Keratinocyte (primary cell): ENCODE measurements at regions not wholly inside any gene's neighbourhood (a gene's known extent, or its start where the extent isn't known, plus 50 kb on each side); places are given as distances from the start of the nearest gene placed in this dataset.

Source experiments
- DNase-seq: peaks from one replicate; pipeline ENCODE4 v3.0.0-alpha.2; 2011; ENCODE audit warnings: low read depth, missing footprints, low spot score
- FAIRE-seq: peaks from 2 replicates; lab custom pipeline; 2011; peaks lifted over from hg19 to GRCh38; lab: Jason Lieb, UNC
- H2AFZ ChIP-seq: 2 replicates; pipeline ENCODE4 v1.6.0; 2012; ENCODE audit warnings: low read length, control low read depth, inconsistent platforms; ENCODE audit not compliant: control insufficient read depth
- H3K27ac ChIP-seq: 2 replicates; pipeline ENCODE4 v1.5.1; 2011; ENCODE audit warnings: low read length; ENCODE audit not compliant: control insufficient read depth, insufficient read depth
- H3K27me3 ChIP-seq: 3 replicates; pipeline ENCODE4 v1.6.0; 2011; ENCODE audit warnings: low read length; ENCODE audit not compliant: control insufficient read depth, insufficient read depth; ENCODE audit errors: extremely low read depth
- H3K36me3 ChIP-seq, 2 experiments: 2 replicates in 1 of 2; 3 replicates in 1 of 2; pipeline ENCODE4 v1.5.1; 2011; ENCODE audit warnings: low read length in 2 of 2, mild to moderate bottlenecking in 1 of 2; ENCODE audit not compliant: control insufficient read depth in 2 of 2, insufficient read depth in 2 of 2; ENCODE audit errors: extremely low read depth in 1 of 2
- H3K4me1 ChIP-seq: 3 replicates; pipeline ENCODE4 v1.5.1; 2011; ENCODE audit warnings: low read length; ENCODE audit not compliant: control insufficient read depth, insufficient read depth; ENCODE audit errors: extremely low read depth
- H3K4me2 ChIP-seq: 3 replicates; pipeline ENCODE4 v1.6.0; 2011; ENCODE audit warnings: low read depth, low read length; ENCODE audit not compliant: control insufficient read depth, insufficient read depth; ENCODE audit errors: extremely low read depth
- H3K4me3 ChIP-seq, 3 experiments: fragments of 200-600 bp in 1 of 3; sonication (generic) in 1 of 3; 2 replicates in 2 of 3; 3 replicates in 1 of 3; pipeline ENCODE4 v1.5.1; 2011 to 2016; ENCODE audit warnings: low read length in 3 of 3, mild to moderate bottlenecking in 3 of 3, control low read depth in 2 of 3, inconsistent platforms in 1 of 3, low read depth in 1 of 3, mixed read lengths in 1 of 3, mixed run types in 1 of 3, moderate library complexity in 1 of 3; ENCODE audit not compliant: control insufficient read depth in 2 of 3, insufficient read depth in 2 of 3; ENCODE audit errors: extremely low read depth in 1 of 3
- H3K79me2 ChIP-seq: 2 replicates; pipeline ENCODE4 v1.6.0; 2012; ENCODE audit warnings: low read length; ENCODE audit not compliant: control insufficient read depth, insufficient read depth
- H3K9ac ChIP-seq: 3 replicates; pipeline ENCODE4 v1.6.0; 2011; ENCODE audit warnings: low read length; ENCODE audit not compliant: control insufficient read depth, insufficient read depth; ENCODE audit errors: extremely low read depth
- H3K9me1 ChIP-seq: 3 replicates; pipeline ENCODE4 v1.6.0; 2011; ENCODE audit warnings: low read length; ENCODE audit not compliant: control insufficient read depth, insufficient read depth; ENCODE audit errors: extremely low read depth
- H3K9me3 ChIP-seq: 2 replicates; pipeline ENCODE4 v1.5.1; 2012; ENCODE audit warnings: low read depth, low read length; ENCODE audit not compliant: control insufficient read depth
- H4K20me1 ChIP-seq: 3 replicates; pipeline ENCODE4 v1.6.0; 2011; ENCODE audit warnings: low read length; ENCODE audit not compliant: control insufficient read depth, insufficient read depth; ENCODE audit errors: extremely low read depth
- EZH2 ChIP-seq: IDR thresholded peaks from one replicate; pipeline ENCODE4 v1.6.1; 2012; ENCODE audit warnings: inconsistent platforms, mild to moderate bottlenecking, low read length, moderate library complexity
- dilution Hi-C: fragments of 300-500 bp; cut with MboI; formaldehyde crosslinking; loops from one replicate; pipeline ENCODE4 v1.7.0; 2020; ENCODE audit warnings: low sequenced_read_pairs; ENCODE audit not compliant: extremely low pct_ligation_motif_present
- TF ChIP-seq, protein P1 (sequence below), 3 experiments: IDR thresholded peaks in 1 of 3; conservative IDR thresholded peaks in 1 of 3; optimal IDR thresholded peaks in 1 of 3; 2 replicates in 2 of 3; 3 replicates in 1 of 3; pipeline versions ENCODE3 to v1.5.1; 2011; ENCODE audit warnings: low read length in 3 of 3, mild to moderate bottlenecking in 3 of 3, moderate library complexity in 2 of 3, control low read depth in 1 of 3, inconsistent platforms in 1 of 3; ENCODE audit not compliant: insufficient read depth in 2 of 3; ENCODE audit errors: extremely low read depth in 1 of 3

- FAIRE-seq = no peak
- no peaks in the 10 kb centered on the region for H3K79me2 ChIP-seq
- no peak for DNase-seq
- dilution Hi-C loops = no loop called here
- H3K9me3 ChIP-seq = no peaks in the 10 kb centered on the region
- H3K9me1 ChIP-seq = no peaks in the 10 kb centered on the region
- no peak overlapping the region for H3K4me3 ChIP-seq
- H3K4me1 ChIP-seq = peaks cover 10% of the 10 kb centered on the region
- no peak overlapping the region for H3K4me2 ChIP-seq
- no peak overlapping the region for H2AFZ ChIP-seq
- TF ChIP-seq, protein P1, sequence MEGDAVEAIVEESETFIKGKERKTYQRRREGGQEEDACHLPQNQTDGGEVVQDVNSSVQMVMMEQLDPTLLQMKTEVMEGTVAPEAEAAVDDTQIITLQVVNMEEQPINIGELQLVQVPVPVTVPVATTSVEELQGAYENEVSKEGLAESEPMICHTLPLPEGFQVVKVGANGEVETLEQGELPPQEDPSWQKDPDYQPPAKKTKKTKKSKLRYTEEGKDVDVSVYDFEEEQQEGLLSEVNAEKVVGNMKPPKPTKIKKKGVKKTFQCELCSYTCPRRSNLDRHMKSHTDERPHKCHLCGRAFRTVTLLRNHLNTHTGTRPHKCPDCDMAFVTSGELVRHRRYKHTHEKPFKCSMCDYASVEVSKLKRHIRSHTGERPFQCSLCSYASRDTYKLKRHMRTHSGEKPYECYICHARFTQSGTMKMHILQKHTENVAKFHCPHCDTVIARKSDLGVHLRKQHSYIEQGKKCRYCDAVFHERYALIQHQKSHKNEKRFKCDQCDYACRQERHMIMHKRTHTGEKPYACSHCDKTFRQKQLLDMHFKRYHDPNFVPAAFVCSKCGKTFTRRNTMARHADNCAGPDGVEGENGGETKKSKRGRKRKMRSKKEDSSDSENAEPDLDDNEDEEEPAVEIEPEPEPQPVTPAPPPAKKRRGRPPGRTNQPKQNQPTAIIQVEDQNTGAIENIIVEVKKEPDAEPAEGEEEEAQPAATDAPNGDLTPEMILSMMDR (optimal IDR thresholded peaks at IDR 0.05 in 1 of 3, IDR thresholded peaks at IDR 0.05 in 1 of 3, conservative IDR thresholded peaks at IDR 0.05 in 1 of 3; ENCODE audit: extremely low read depth in 1 of 3, insufficient read depth in 2 of 3, low read length in 3 of 3) = no peak
- no peaks in the 10 kb centered on the region for H3K36me3 ChIP-seq
- no peaks in the 10 kb centered on the region for H4K20me1 ChIP-seq
- H3K27me3 ChIP-seq = no peaks in the 10 kb centered on the region
- no peak overlapping the region for H3K27ac ChIP-seq
- H3K9ac ChIP-seq = no peak overlapping the region
Measured at GRCh38 chr15:36409819-36410218, 169.6 kb upstream of the CDIN1 start.

- Histone ChIP-seq H3K27ac (no peak overlapping the region), H3K9me3 (no peaks in the 10 kb centered on the region), H3K9ac (no peak overlapping the region), H2AFZ (no peak overlapping the region), H3K9me1 (no peaks in the 10 kb centered on the region), H3K79me2 (no peaks in the 10 kb centered on the region), H3K36me3 (no peaks in the 10 kb centered on the region), H3K4me2 (no peak overlapping the region), H3K4me3 (no peak overlapping the region), H3K4me1 (no peaks in the 10 kb centered on the region), H3K27me3 (no peaks in the 10 kb centered on the region), H4K20me1 (no peaks in the 10 kb centered on the region)
- no peak for FAIRE-seq
- TF ChIP-seq, protein P1 (optimal IDR thresholded peaks at IDR 0.05 in 1 of 3, IDR thresholded peaks at IDR 0.05 in 1 of 3, conservative IDR thresholded peaks at IDR 0.05 in 1 of 3; ENCODE audit: extremely low read depth in 1 of 3, insufficient read depth in 2 of 3, low read length in 3 of 3) = no peak
- TF ChIP-seq EZH2 = no peak
- DNase-seq = no peak
- dilution Hi-C loops = no loop called here
Measured at GRCh38 chr15:36414670-36415069, 164.8 kb upstream of the CDIN1 start.
